Endothelial cell of umbilical vein (primary cell): ENCODE measurements at regions not wholly inside any gene's neighbourhood (a gene's known extent, or its start where the extent isn't known, plus 50 kb on each side); places are given as distances from the start of the nearest gene placed in this dataset.
A peak's percentile ranks its signal among the peaks of the same experiment; 100 is the strongest.

Source experiments
- BruUV-seq: library from RNA; stranded (reverse); fragments of 400-500 nt; replicated peaks from 2 replicates; lab custom pipeline; 2021; lab: Mats Ljungman, UMichigan
- CTCF ChIA-PET: fragments of 300-600, 350-600 bp; sonication (Branson Sonifier 250); formaldehyde crosslinking; loops from one replicate; lab custom pipeline; 2021; ENCODE audit warnings: antibody characterized with exemption, inconsistent platforms; lab: Charles Lee
- POLR2A ChIA-PET: fragments of 300-600, 350-600 bp; sonication (Branson Sonifier 250); formaldehyde crosslinking; loops from one replicate; lab custom pipeline; 2021; ENCODE audit warnings: antibody characterized with exemption, inconsistent platforms; lab: Charles Lee
- DNase-seq: peaks from one replicate; pipeline ENCODE4 v3.0.0-alpha.2; 2011; ENCODE audit warnings: low read depth, low spot score
- FAIRE-seq: peaks from 2 replicates; lab custom pipeline; 2011; peaks lifted over from hg19 to GRCh38; lab: Jason Lieb, UNC
- H2AFZ ChIP-seq: 2 replicates; pipeline ENCODE4 v1.6.0; 2012; ENCODE audit warnings: low read depth, low read length, control low read depth, inconsistent platforms
- H3K27ac ChIP-seq: 2 replicates; pipeline ENCODE4 v1.5.1; 2011; ENCODE audit warnings: low read depth, mild to moderate bottlenecking, control low read depth, low read length, moderate library complexity; ENCODE audit not compliant: insufficient read depth
- H3K27me3 ChIP-seq, 2 experiments: 2 replicates each; pipeline versions ENCODE4 v1.6.0 to v1.6.1; 2011; ENCODE audit warnings: low read length in 2 of 2, mixed read lengths in 1 of 2; ENCODE audit not compliant: control insufficient read depth in 2 of 2, insufficient read depth in 2 of 2
- H3K36me3 ChIP-seq, 2 experiments: 2 replicates in 1 of 2; 3 replicates in 1 of 2; pipeline ENCODE4 v1.5.1; 2011; ENCODE audit warnings: low read length in 2 of 2, mild to moderate bottlenecking in 1 of 2, moderate library complexity in 1 of 2; ENCODE audit not compliant: control insufficient read depth in 2 of 2, insufficient read depth in 2 of 2; ENCODE audit errors: extremely low read depth in 1 of 2
- H3K4me1 ChIP-seq: 3 replicates; pipeline ENCODE4 v1.5.1; 2011; ENCODE audit warnings: mild to moderate bottlenecking, low read length; ENCODE audit not compliant: control insufficient read depth, insufficient read depth; ENCODE audit errors: extremely low read depth
- H3K4me2 ChIP-seq: 2 replicates; pipeline ENCODE4 v1.6.1; 2011; ENCODE audit warnings: low read length, control low read depth, mixed read lengths; ENCODE audit not compliant: insufficient read depth
- H3K4me3 ChIP-seq, 3 experiments: fragments of 200-600 bp in 1 of 3; sonication (generic), shearing (Covaris generic) in 1 of 3; replicated peaks in 1 of 3; 2 replicates each; pipeline ENCODE4 v1.5.1; 2011 to 2016; ENCODE audit warnings: control low read depth in 3 of 3, low read length in 3 of 3, mild to moderate bottlenecking in 2 of 3, inconsistent platforms in 1 of 3, low read depth in 1 of 3, moderate library complexity in 1 of 3; ENCODE audit not compliant: insufficient read depth in 1 of 3
- H3K79me2 ChIP-seq: 2 replicates; pipeline ENCODE4 v1.6.0; 2012; ENCODE audit warnings: low read length, inconsistent platforms; ENCODE audit not compliant: control insufficient read depth, insufficient read depth
- H3K9ac ChIP-seq: replicated peaks from 2 replicates; pipeline ENCODE3; 2011; ENCODE audit warnings: low read length, control low read depth; ENCODE audit not compliant: insufficient read depth; ENCODE audit errors: extremely low read depth
- H3K9me1 ChIP-seq: replicated peaks from 3 replicates; pipeline ENCODE4 v1.6.0; 2011; ENCODE audit warnings: mild to moderate bottlenecking, low read length; ENCODE audit not compliant: control insufficient read depth, insufficient read depth; ENCODE audit errors: extremely low read depth
- H3K9me3 ChIP-seq: replicated peaks from 2 replicates; pipeline ENCODE4 v1.5.1; 2012; ENCODE audit warnings: low read length, inconsistent platforms; ENCODE audit not compliant: control insufficient read depth, insufficient read depth
- H4K20me1 ChIP-seq: replicated peaks from 2 replicates; pipeline ENCODE3; 2011; ENCODE audit warnings: mild to moderate bottlenecking, low read length; ENCODE audit not compliant: control insufficient read depth, insufficient read depth; ENCODE audit errors: extremely low read depth
- FOS ChIP-seq: IDR thresholded peaks from 2 replicates; pipeline ENCODE4 v1.6.1; 2011; ENCODE audit warnings: mild to moderate bottlenecking, low read length, moderate library complexity, borderline replicate concordance; ENCODE audit not compliant: insufficient read depth
- GATA2 ChIP-seq: IDR thresholded peaks from 2 replicates; pipeline ENCODE4 v1.7.0; 2011; ENCODE audit warnings: low read depth, mild to moderate bottlenecking, moderate library complexity, mixed read lengths, low read length; ENCODE audit not compliant: insufficient read length, insufficient read depth
- JUN ChIP-seq: IDR thresholded peaks from 2 replicates; pipeline ENCODE4 v1.6.1; 2011; ENCODE audit warnings: borderline replicate concordance, low read depth; ENCODE audit not compliant: insufficient read length, insufficient read depth
- MYC ChIP-seq: IDR thresholded peaks from one replicate; pipeline ENCODE4 v1.6.1; 2011; ENCODE audit warnings: mild to moderate bottlenecking, low read depth, low read length
- POLR2A ChIP-seq: IDR thresholded peaks from 2 replicates; pipeline ENCODE4 v1.6.1; 2012; ENCODE audit warnings: low read depth, mild to moderate bottlenecking, control low read depth, low read length
- POLR2AphosphoS5 ChIP-seq: IDR thresholded peaks from 2 replicates; pipeline ENCODE4 v1.6.1; 2012; ENCODE audit warnings: low read depth, mild to moderate bottlenecking, control low read depth, low read length, moderate library complexity; ENCODE audit not compliant: insufficient read depth
- dilution Hi-C: fragments of 300-500 bp; cut with MboI; formaldehyde crosslinking; loops from one replicate; pipeline ENCODE4 v1.15.0; 2019; ENCODE audit warnings: low sequenced_read_pairs; ENCODE audit not compliant: extremely low pct_ligation_motif_present
- intact Hi-C: fragments of 100-400 bp; cut with micrococcal nuclease; formaldehyde crosslinking; loops from one replicate; pipeline ENCODE4 v1.10.0; 2022
- TF ChIP-seq, protein P1 (sequence below), 2 donors: IDR thresholded peaks; 1 replicate in 1 of 2; 2 replicates in 1 of 2; pipeline ENCODE4 v1.5.1; 2011; ENCODE audit warnings: low read length in 2 of 2, mild to moderate bottlenecking in 2 of 2, moderate library complexity in 2 of 2, control low read depth in 1 of 2, inconsistent platforms in 1 of 2, low read depth in 1 of 2; ENCODE audit not compliant: insufficient read depth in 1 of 2; ENCODE audit errors: extremely low read depth in 1 of 2

DNA sequence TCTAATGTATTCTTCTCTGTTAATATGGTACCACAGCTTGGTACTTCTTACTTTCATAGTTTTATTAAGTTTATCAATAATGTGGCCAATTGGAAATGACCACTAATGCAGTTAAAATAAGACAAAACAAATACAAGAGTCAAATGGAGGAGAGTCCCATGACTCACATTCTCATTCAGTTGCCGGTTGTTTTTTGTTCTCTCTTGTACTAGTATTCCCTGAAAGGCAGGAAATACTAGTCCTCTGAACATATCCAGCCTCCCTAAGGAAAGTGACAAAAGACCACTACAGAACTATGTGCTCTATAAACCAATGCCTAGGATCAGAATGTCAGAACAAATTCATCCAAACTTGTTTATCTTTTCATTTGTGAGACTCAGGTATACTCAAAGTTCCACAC is 165.2 kb upstream of the SAMSN1 start:
- POLR2A ChIA-PET: no interaction called here

More for the DNA sequence above, 165.2 kb upstream of the SAMSN1 start:
- intact Hi-C loops: loop anchor here (1.0 kb wide), 1 partner anchor 27 kb away; no protein-coding TSS in a partner anchor
- Histone ChIP-seq H3K27ac (peak overlapping the region; percentile 100), H3K9ac (peak overlapping the region; percentile 91), H2AFZ (peak overlapping the region; percentile 73), H3K9me1 (no peaks in the 10 kb centered on the region), H3K4me2 (peak overlapping the region; percentile 96), H3K27me3 (no peaks in the 10 kb centered on the region), H4K20me1 (no peaks in the 10 kb centered on the region), H3K9me3 (no peaks in the 10 kb centered on the region), H3K4me3 (peak overlapping the region in 1 of 3 experiments; percentile 45), H3K36me3 (no peaks in the 10 kb centered on the region), H3K79me2 (no peaks in the 10 kb centered on the region), H3K4me1 (peaks cover 20% of the 10 kb centered on the region)
- DNase-seq: peak; percentile 72
- no TSS peak for BruUV-seq
- dilution Hi-C loops: no loop called here
- TF ChIP-seq POLR2AphosphoS5 (peak; percentile 59), JUN (peak; percentile 62), FOS (peak; percentile 68), GATA2 (peak; percentile 43), MYC (no peak), POLR2A (no peak)
- TF ChIP-seq, protein P1, sequence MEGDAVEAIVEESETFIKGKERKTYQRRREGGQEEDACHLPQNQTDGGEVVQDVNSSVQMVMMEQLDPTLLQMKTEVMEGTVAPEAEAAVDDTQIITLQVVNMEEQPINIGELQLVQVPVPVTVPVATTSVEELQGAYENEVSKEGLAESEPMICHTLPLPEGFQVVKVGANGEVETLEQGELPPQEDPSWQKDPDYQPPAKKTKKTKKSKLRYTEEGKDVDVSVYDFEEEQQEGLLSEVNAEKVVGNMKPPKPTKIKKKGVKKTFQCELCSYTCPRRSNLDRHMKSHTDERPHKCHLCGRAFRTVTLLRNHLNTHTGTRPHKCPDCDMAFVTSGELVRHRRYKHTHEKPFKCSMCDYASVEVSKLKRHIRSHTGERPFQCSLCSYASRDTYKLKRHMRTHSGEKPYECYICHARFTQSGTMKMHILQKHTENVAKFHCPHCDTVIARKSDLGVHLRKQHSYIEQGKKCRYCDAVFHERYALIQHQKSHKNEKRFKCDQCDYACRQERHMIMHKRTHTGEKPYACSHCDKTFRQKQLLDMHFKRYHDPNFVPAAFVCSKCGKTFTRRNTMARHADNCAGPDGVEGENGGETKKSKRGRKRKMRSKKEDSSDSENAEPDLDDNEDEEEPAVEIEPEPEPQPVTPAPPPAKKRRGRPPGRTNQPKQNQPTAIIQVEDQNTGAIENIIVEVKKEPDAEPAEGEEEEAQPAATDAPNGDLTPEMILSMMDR (IDR thresholded peaks at IDR 0.05; ENCODE audit: extremely low read depth in 1 of 2, insufficient read depth in 1 of 2, low read depth in 1 of 2, low read length in 2 of 2): no peak
- CTCF ChIA-PET: interaction anchor here (1.4 kb wide), 2 partner anchors 26 to 170 kb away, joined by 3 to 7 read pairs; no protein-coding TSS in a partner anchor
- peak; percentile 80 for FAIRE-seq
